Neuronal stem cell (in vitro differentiated cells): ENCODE measurements at regions not wholly inside any gene's neighbourhood (a gene's known extent, or its start where the extent isn't known, plus 50 kb on each side); places are given as distances from the start of the nearest gene placed in this dataset.
"Not testable (repeated sequence)": the region's sequence is repeated elsewhere in the genome, so short reads cannot be mapped to it uniquely, and the experiment has no call there.

Experiments
- DNase-seq: peaks from one replicate; pipeline ENCODE4 v3.0.0-alpha.2; 2013; ENCODE audit warnings: low spot score
- H2AFZ ChIP-seq: one replicate; pipeline ENCODE4 v1.6.1; 2013; ENCODE audit warnings: mild to moderate bottlenecking, low read length, inconsistent platforms
- H2AK5ac ChIP-seq: 2 replicates; pipeline ENCODE4 v1.6.1; 2013; ENCODE audit warnings: low read depth, mild to moderate bottlenecking, inconsistent platforms, low read length, moderate library complexity, mixed read lengths
- H2BK120ac ChIP-seq: 2 replicates; pipeline ENCODE4 v1.6.1; 2013; ENCODE audit warnings: low read depth, mild to moderate bottlenecking, inconsistent platforms, low read length, moderate library complexity, mixed read lengths
- H2BK12ac ChIP-seq: one replicate; pipeline ENCODE4 v1.6.1; 2013; ENCODE audit warnings: low read length, inconsistent platforms
- H2BK15ac ChIP-seq: 2 replicates; pipeline ENCODE4 v1.6.1; 2013; ENCODE audit warnings: mild to moderate bottlenecking, low read length, inconsistent platforms, mixed read lengths
- H2BK5ac ChIP-seq: one replicate; pipeline ENCODE4 v1.6.1; 2013; ENCODE audit warnings: inconsistent platforms, mild to moderate bottlenecking, low read length, moderate library complexity
- H3K14ac ChIP-seq: one replicate; pipeline ENCODE4 v1.6.1; 2013; ENCODE audit warnings: low read length, inconsistent platforms
- H3K18ac ChIP-seq: 2 replicates; pipeline ENCODE4 v1.6.1; 2013; ENCODE audit warnings: low read length, inconsistent platforms
- H3K23ac ChIP-seq: 2 replicates; pipeline ENCODE4 v1.6.1; 2013; ENCODE audit warnings: low read depth, mild to moderate bottlenecking, mixed read lengths, low read length, inconsistent platforms; ENCODE audit not compliant: poor library complexity
- H3K27ac ChIP-seq: replicated peaks from 3 replicates; pipeline ENCODE4 v1.5.1; 2013; ENCODE audit warnings: low read length, inconsistent platforms
- H3K27me3 ChIP-seq, 3 experiments: 2 replicates each; pipeline ENCODE4 v1.6.1; 2013; ENCODE audit warnings: low read length in 3 of 3, mild to moderate bottlenecking in 2 of 3, inconsistent platforms in 1 of 3, low read depth in 1 of 3, mixed read lengths in 1 of 3, moderate library complexity in 1 of 3; ENCODE audit not compliant: control insufficient read depth in 3 of 3, insufficient read depth in 3 of 3
- H3K36me3 ChIP-seq, 2 donors: replicated peaks in 1 of 2; 2 replicates each; pipeline ENCODE4 v1.6.1; 2013; ENCODE audit warnings: low read length in 2 of 2; ENCODE audit not compliant: control insufficient read depth in 2 of 2, insufficient read depth in 2 of 2
- H3K4ac ChIP-seq: 2 replicates; pipeline ENCODE4 v1.6.1; 2013; ENCODE audit warnings: inconsistent platforms, mild to moderate bottlenecking, low read length, moderate library complexity
- H3K4me1 ChIP-seq, 2 donors: 1 replicate in 1 of 2; 2 replicates in 1 of 2; pipeline ENCODE4 v1.6.1; 2013; ENCODE audit warnings: low read length in 2 of 2, low read depth in 1 of 2; ENCODE audit not compliant: control insufficient read depth in 2 of 2, insufficient read depth in 1 of 2
- H3K4me2 ChIP-seq: one replicate; pipeline ENCODE4 v1.6.1; 2013; ENCODE audit warnings: mild to moderate bottlenecking, low read length, inconsistent platforms; ENCODE audit not compliant: insufficient read depth, poor library complexity, severe bottlenecking
- H3K4me3 ChIP-seq, 2 donors: 2 replicates each; pipeline ENCODE4 v1.5.1; 2013; ENCODE audit warnings: low read length in 2 of 2, mild to moderate bottlenecking in 2 of 2, inconsistent platforms in 1 of 2, moderate library complexity in 1 of 2
- H3K79me1 ChIP-seq: one replicate; pipeline ENCODE4 v1.6.1; 2013; ENCODE audit warnings: low read depth, mild to moderate bottlenecking, inconsistent platforms, low read length, moderate library complexity
- H3K9ac ChIP-seq: one replicate; pipeline ENCODE4 v1.6.1; 2013; ENCODE audit warnings: mild to moderate bottlenecking, low read depth, low read length, inconsistent platforms; ENCODE audit not compliant: poor library complexity
- H3K9me3 ChIP-seq, 2 donors: replicated peaks in 1 of 2; 2 replicates each; pipeline versions ENCODE3 to v1.6.1; 2013; ENCODE audit warnings: low read length in 2 of 2, mild to moderate bottlenecking in 2 of 2, inconsistent platforms in 1 of 2, low read depth in 1 of 2, mixed read lengths in 1 of 2, moderate library complexity in 1 of 2; ENCODE audit not compliant: control insufficient read depth in 2 of 2, insufficient read depth in 1 of 2
- H4K8ac ChIP-seq: one replicate; pipeline ENCODE4 v1.6.1; 2013; ENCODE audit warnings: low read depth, mild to moderate bottlenecking, inconsistent platforms, low read length, moderate library complexity
- H4K91ac ChIP-seq: one replicate; pipeline ENCODE4 v1.6.1; 2013; ENCODE audit warnings: low read length, low read depth, mild to moderate bottlenecking, inconsistent platforms; ENCODE audit not compliant: poor library complexity
- WGBS, 2 donors: extraction: QIAGEN DNeasy Blood & Tissue Kit; methylation state at CpG; one replicate each; pipeline ENCODE4 v1.1.7; 2013; ENCODE audit warnings: missing lambda C conversion rate in 2 of 2, mixed read lengths in 1 of 2; ENCODE audit not compliant: insufficient read length in 2 of 2, insufficient replicate concordance in 1 of 2; ENCODE audit errors: extremely low coverage in 2 of 2; 5-methylcytosine and 5-hydroxymethylcytosine counted together

DNA sequence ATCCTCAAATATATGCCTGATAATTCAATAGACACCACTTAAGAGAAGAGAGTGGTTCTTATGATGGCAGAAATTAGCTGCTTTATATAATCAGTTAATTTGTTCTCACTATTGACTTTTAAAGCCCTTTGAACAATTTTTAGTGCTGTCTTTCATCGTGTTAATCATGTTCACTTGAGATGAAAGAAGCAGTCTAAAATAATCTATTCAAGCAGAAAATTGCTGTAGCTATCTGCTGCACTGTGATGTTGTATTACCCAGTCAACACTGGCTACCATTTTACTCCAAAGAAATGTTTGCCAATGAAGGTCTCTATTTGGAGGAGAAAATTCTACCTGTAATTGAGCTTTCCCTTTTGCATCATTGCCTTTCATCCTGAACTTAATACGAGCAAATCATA is 459.8 kb upstream of the FSIP2 start:
- no peak overlapping the region for H4K8ac ChIP-seq
- H3K9me3 ChIP-seq: no peaks in the 10 kb centered on the region
- H3K23ac ChIP-seq: no peak overlapping the region
- H3K36me3 ChIP-seq: no peaks in the 10 kb centered on the region
- H3K9ac ChIP-seq: no peak overlapping the region
- no peak overlapping the region for H3K4me3 ChIP-seq
- H3K14ac ChIP-seq: no peak overlapping the region
- no peak overlapping the region for H3K4ac ChIP-seq
- H2BK5ac ChIP-seq: no peak overlapping the region
- no peak overlapping the region for H2AK5ac ChIP-seq
- WGBS, 2 donors: no CpG with 5 or more reads among the region's 2 CpGs
- no peaks in the 10 kb centered on the region for H3K27me3 ChIP-seq
- no peak overlapping the region for H3K27ac ChIP-seq
- no peaks in the 10 kb centered on the region for H3K4me1 ChIP-seq
- H3K79me1 ChIP-seq: no peaks in the 10 kb centered on the region
- DNase-seq: no peak
- H2AFZ ChIP-seq: no peak overlapping the region
- H3K4me2 ChIP-seq: no peak overlapping the region
- no peak overlapping the region for H2BK12ac ChIP-seq
- no peak overlapping the region for H2BK120ac ChIP-seq
- no peak overlapping the region for H2BK15ac ChIP-seq
- no peak overlapping the region for H3K18ac ChIP-seq
- no peak overlapping the region for H4K91ac ChIP-seq

DNA sequence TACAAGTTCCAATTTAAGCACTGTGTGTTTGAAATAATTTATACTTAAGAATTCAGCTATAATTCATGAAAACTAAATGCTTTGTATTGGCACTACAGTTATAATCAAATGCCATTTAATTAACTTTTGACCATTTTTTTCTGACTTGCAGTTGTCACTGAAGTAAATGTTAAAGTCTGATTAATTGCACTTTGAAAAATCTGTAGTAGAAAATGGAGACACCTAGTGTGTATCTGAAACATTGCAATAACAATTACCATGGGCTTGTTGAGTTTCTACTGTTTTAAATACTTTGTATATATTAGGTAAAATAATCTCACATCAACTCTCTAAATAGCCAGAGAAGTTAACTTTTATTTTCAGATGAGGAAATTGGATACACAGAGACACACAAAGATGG is 458.6 kb upstream of the FSIP2 start:
- Histone ChIP-seq H3K9ac (no peak overlapping the region), H3K27me3 (no peaks in the 10 kb centered on the region), H3K4me3 (no peak overlapping the region), H3K14ac (no peak overlapping the region), H4K8ac (no peak overlapping the region), H2AK5ac (no peak overlapping the region), H3K9me3 (no peaks in the 10 kb centered on the region), H3K23ac (no peak overlapping the region), H3K79me1 (no peaks in the 10 kb centered on the region), H3K36me3 (no peaks in the 10 kb centered on the region), H3K27ac (no peak overlapping the region), H3K4me2 (no peak overlapping the region), H4K91ac (no peak overlapping the region), H2BK120ac (no peak overlapping the region), H3K4me1 (no peaks in the 10 kb centered on the region), H3K18ac (no peak overlapping the region), H3K4ac (no peak overlapping the region), H2BK15ac (no peak overlapping the region), H2BK5ac (no peak overlapping the region), H2BK12ac (no peak overlapping the region), H2AFZ (no peak overlapping the region)
- DNase-seq: no peak

- no peak overlapping the region for H2BK120ac ChIP-seq
- no peaks in the 10 kb centered on the region for H3K36me3 ChIP-seq
- no peaks in the 10 kb centered on the region for H3K79me1 ChIP-seq
- no peak overlapping the region for H2BK12ac ChIP-seq
- H3K4me3 ChIP-seq: no peak overlapping the region
- no peak overlapping the region for H2AFZ ChIP-seq
- H3K4me1 ChIP-seq: peaks cover 0 to under 1% of the 10 kb centered on the region in 2 donors
- no peak overlapping the region for H3K14ac ChIP-seq
- H2BK15ac ChIP-seq: no peak overlapping the region
- no peak overlapping the region for H3K4ac ChIP-seq
- H3K9ac ChIP-seq: no peak overlapping the region
- DNase-seq: no peak
- H3K18ac ChIP-seq: no peak overlapping the region
- no peak overlapping the region for H4K8ac ChIP-seq
- no peak overlapping the region for H3K23ac ChIP-seq
- H3K9me3 ChIP-seq: no peaks in the 10 kb centered on the region
- no peak overlapping the region for H4K91ac ChIP-seq
- H3K27ac ChIP-seq: no peak overlapping the region
- no peak overlapping the region for H2AK5ac ChIP-seq
- no peak overlapping the region for H3K4me2 ChIP-seq
- H2BK5ac ChIP-seq: no peak overlapping the region
- H3K27me3 ChIP-seq: no peaks in the 10 kb centered on the region
Measured at GRCh38 chr2:185284696-185285095, 453.9 kb upstream of the FSIP2 start.

DNA sequence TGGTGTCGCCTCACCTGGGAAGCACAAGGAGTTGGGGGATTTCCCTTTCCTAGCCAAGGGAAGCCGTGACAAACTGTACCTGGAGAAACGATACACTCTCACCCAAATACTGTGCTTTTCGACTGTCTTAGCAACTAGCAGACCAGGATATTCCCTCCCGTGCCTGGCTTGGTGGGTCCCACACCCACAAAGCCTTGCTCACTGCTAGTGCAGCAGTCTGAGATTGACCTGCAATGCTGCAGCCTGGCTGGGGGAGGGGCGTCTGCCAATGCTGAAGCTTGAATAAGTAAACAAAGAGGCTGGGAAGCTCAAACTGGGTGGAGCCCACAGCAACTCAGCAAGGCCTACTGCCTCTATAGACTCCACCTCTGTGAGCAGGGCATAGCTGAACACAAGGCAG is 448.6 kb upstream of the FSIP2 start:
- H2AFZ ChIP-seq: peak overlapping the region; percentile 89
- H3K4me2 ChIP-seq, H3K27me3 ChIP-seq, H3K4me3 ChIP-seq, H2AK5ac ChIP-seq, DNase-seq, H3K9me3 ChIP-seq, H3K36me3 ChIP-seq, H2BK5ac ChIP-seq, H2BK120ac ChIP-seq, H4K91ac ChIP-seq, H3K27ac ChIP-seq, H3K23ac ChIP-seq, H3K18ac ChIP-seq, H3K4ac ChIP-seq, H4K8ac ChIP-seq, H3K79me1 ChIP-seq, H2BK12ac ChIP-seq, H2BK15ac ChIP-seq, H3K4me1 ChIP-seq, H3K14ac ChIP-seq: not testable (repeated sequence)
- peak overlapping the region; percentile 32 for H3K9ac ChIP-seq
- no CpG with 5 or more reads among the region's 6 CpGs for WGBS, 2 donors
